Aorta (tissue), 5 donors: ENCODE measurements at regions not wholly inside any gene's neighbourhood (a gene's known extent, or its start where the extent isn't known, plus 50 kb on each side); places are given as distances from the start of the nearest gene placed in this dataset.

ENCODE experiments used
- ATAC-seq: fragments of 200-7000 bp; cut with Tn5 transposase; one replicate; pipeline ENCODE4 v1.9.1; 2022; ENCODE audit warnings: moderate library complexity; ENCODE audit not compliant: low FRiP score
- DNase-seq, 2 donors: peaks; one replicate each; pipeline ENCODE4 v3.0.0-alpha.2; 2020
- H3K27ac ChIP-seq, 2 donors: one replicate each; pipeline ENCODE4 v1.5.1; 2013; ENCODE audit warnings: low read length in 2 of 2, mild to moderate bottlenecking in 2 of 2, moderate library complexity in 2 of 2, control low read depth in 1 of 2, inconsistent platforms in 1 of 2, low read depth in 1 of 2
- H3K27me3 ChIP-seq, 2 donors: one replicate each; pipeline ENCODE4 v1.6.1; 2013; ENCODE audit warnings: control low read depth in 1 of 2, low read length in 1 of 2, mild to moderate bottlenecking in 1 of 2, moderate library complexity in 1 of 2; ENCODE audit not compliant: insufficient read depth in 2 of 2, control insufficient read depth in 1 of 2
- H3K36me3 ChIP-seq, 2 donors: one replicate each; pipeline ENCODE4 v1.6.1; 2013; ENCODE audit warnings: control low read depth in 1 of 2, low read length in 1 of 2, mild to moderate bottlenecking in 1 of 2; ENCODE audit not compliant: insufficient read depth in 2 of 2, control insufficient read depth in 1 of 2
- H3K4me1 ChIP-seq, 2 donors: one replicate each; pipeline ENCODE4 v1.6.1; 2013; ENCODE audit warnings: low read length in 2 of 2, control low read depth in 1 of 2, mild to moderate bottlenecking in 1 of 2, moderate library complexity in 1 of 2; ENCODE audit not compliant: insufficient read depth in 2 of 2, control insufficient read depth in 1 of 2
- H3K4me3 ChIP-seq, 2 donors: one replicate each; pipeline ENCODE4 v1.5.1; 2013; ENCODE audit warnings: low read length in 2 of 2, control low read depth in 1 of 2, mild to moderate bottlenecking in 1 of 2
- H3K9me3 ChIP-seq: one replicate; pipeline ENCODE4 v1.6.1; 2013; ENCODE audit warnings: mild to moderate bottlenecking, low read length; ENCODE audit not compliant: control insufficient read depth
- WGBS, 2 donors: extraction: QIAGEN DNeasy Blood & Tissue Kit; methylation state at CpG; one replicate each; pipeline ENCODE4 v1.1.7; 2013; 5-methylcytosine and 5-hydroxymethylcytosine counted together
- intact Hi-C, 2 donors: fragments of 100-400 bp; cut with DNase I; formaldehyde crosslinking; loops; one replicate each; pipeline versions ENCODE4 v1.14.2 to v1.15.0; 2022
- donor health status: healthy with polysubstance abuse.
- donor health status: Bipolar disorder and iron deficiency.
- donor health status: DM: no; HTN: no; CAD: no.
- donor health status: DM: no; HTN: no; CAD: no.
- donor health status: DM: yes; HTN: yes; CAD: no.

GRCh38 chr6:93728150-93728549 is 308.8 kb upstream of the EPHA7 start:
- H3K4me3 ChIP-seq: no peak overlapping the region
- ATAC-seq (no peak), DNase-seq (no peak)
- H3K9me3 ChIP-seq: no peaks in the 10 kb centered on the region
- H3K4me1 ChIP-seq: no peaks in the 10 kb centered on the region
- intact Hi-C loops: no loop called here
- H3K36me3 ChIP-seq: no peaks in the 10 kb centered on the region
- H3K27me3 ChIP-seq: no peaks in the 10 kb centered on the region
- WGBS, 2 donors: 34 to 47% methylated on average over 2 of the region's 2 CpGs
- H3K27ac ChIP-seq: no peak overlapping the region

GRCh38 chr6:93727447-93727846 is 308.1 kb upstream of the EPHA7 start:
- H3K4me3 ChIP-seq: no peak overlapping the region
- H3K27me3 ChIP-seq: no peaks in the 10 kb centered on the region
- WGBS, 2 donors: 40 to 45% methylated on average over 3 of the region's 3 CpGs
- no peaks in the 10 kb centered on the region for H3K36me3 ChIP-seq
- ATAC-seq (no peak), DNase-seq (no peak)
- no peaks in the 10 kb centered on the region for H3K9me3 ChIP-seq
- no peaks in the 10 kb centered on the region for H3K4me1 ChIP-seq
- no peak overlapping the region for H3K27ac ChIP-seq
- intact Hi-C loops: no loop called here

- 63 to 64% methylated on average over 3 of the region's 3 CpGs for WGBS, 2 donors
- intact Hi-C loops: no loop called here
- H3K4me3 ChIP-seq: no peak overlapping the region
- H3K4me1 ChIP-seq: no peaks in the 10 kb centered on the region
- H3K27ac ChIP-seq: no peak overlapping the region
- H3K27me3 ChIP-seq: no peaks in the 10 kb centered on the region
- H3K36me3 ChIP-seq: no peaks in the 10 kb centered on the region
- no peak for DNase-seq
- ATAC-seq: no peak
- peaks cover 1% of the 10 kb centered on the region for H3K9me3 ChIP-seq
Measured at GRCh38 chr6:93721386-93722048, 302.2 kb upstream of the EPHA7 start.

GRCh38 chr6:93713974-93714373 is 294.6 kb upstream of the EPHA7 start:
- intact Hi-C loops: no loop called here
- no peak overlapping the region for H3K4me3 ChIP-seq
- H3K27ac ChIP-seq: no peak overlapping the region
- H3K36me3 ChIP-seq: no peaks in the 10 kb centered on the region
- ATAC-seq: no peak
- DNase-seq: no peak
- no peaks in the 10 kb centered on the region for H3K27me3 ChIP-seq
- H3K4me1 ChIP-seq: no peaks in the 10 kb centered on the region
- H3K9me3 ChIP-seq: peaks cover 5% of the 10 kb centered on the region

- Histone ChIP-seq H3K9me3 (peaks cover 1% of the 10 kb centered on the region), H3K27me3 (no peaks in the 10 kb centered on the region), H3K27ac (no peak overlapping the region), H3K4me1 (no peaks in the 10 kb centered on the region), H3K4me3 (no peak overlapping the region), H3K36me3 (no peaks in the 10 kb centered on the region)
- intact Hi-C loops: no loop called here
- DNase-seq (no peak), ATAC-seq (no peak)
- 59 to 61% methylated on average over 1 of the region's 1 CpG for WGBS, 2 donors
Measured at GRCh38 chr6:93703431-93703830, 284.1 kb upstream of the EPHA7 start.

- Histone ChIP-seq H3K36me3 (no peaks in the 10 kb centered on the region), H3K4me3 (no peak overlapping the region), H3K4me1 (no peaks in the 10 kb centered on the region), H3K27me3 (no peaks in the 10 kb centered on the region), H3K9me3 (no peaks in the 10 kb centered on the region), H3K27ac (no peak overlapping the region)
- intact Hi-C loops: no loop called here
- ATAC-seq: no peak
- no peak for DNase-seq
- 36 to 45% methylated on average over 2 of the region's 2 CpGs for WGBS, 2 donors
Measured at GRCh38 chr6:93701526-93701925, 282.2 kb upstream of the EPHA7 start.

GRCh38 chr6:93685494-93685893 is 266.1 kb upstream of the EPHA7 start:
- no peak for DNase-seq
- intact Hi-C loops: no loop called here

GRCh38 chr6:93684339-93684738 is 265.0 kb upstream of the EPHA7 start:
- no peak for DNase-seq
- ATAC-seq: no peak
- intact Hi-C loops: no loop called here
- no peak overlapping the region for H3K4me3 ChIP-seq
- H3K9me3 ChIP-seq: peaks cover 3% of the 10 kb centered on the region
- WGBS, 2 donors: 95 to 100% methylated on average over 1 of the region's 1 CpG
- no peaks in the 10 kb centered on the region for H3K4me1 ChIP-seq
- no peaks in the 10 kb centered on the region for H3K36me3 ChIP-seq
- H3K27ac ChIP-seq: no peak overlapping the region
- H3K27me3 ChIP-seq: no peaks in the 10 kb centered on the region

More at GRCh38 chr6:93685494-93685893, 266.1 kb upstream of the EPHA7 start:
- Histone ChIP-seq H3K27me3 (no peaks in the 10 kb centered on the region), H3K4me3 (no peak overlapping the region), H3K4me1 (no peaks in the 10 kb centered on the region), H3K27ac (no peak overlapping the region), H3K36me3 (no peaks in the 10 kb centered on the region), H3K9me3 (peaks cover 3% of the 10 kb centered on the region)
- no peak for ATAC-seq
- 94 to 96% methylated on average over 2 of the region's 2 CpGs for WGBS, 2 donors

GRCh38 chr6:93679836-93680235 is 260.5 kb upstream of the EPHA7 start:
- 91 to 94% methylated on average over 3 of the region's 3 CpGs for WGBS, 2 donors
- no peak for DNase-seq
- Histone ChIP-seq H3K4me1 (no peaks in the 10 kb centered on the region), H3K36me3 (no peaks in the 10 kb centered on the region), H3K4me3 (no peak overlapping the region), H3K27ac (no peak overlapping the region), H3K27me3 (no peaks in the 10 kb centered on the region), H3K9me3 (peaks cover 2% of the 10 kb centered on the region)
- intact Hi-C loops: no loop called here
- no peak for ATAC-seq
